Smooth muscle cell (in vitro differentiated cells): ENCODE measurements at regions not wholly inside any gene's neighbourhood (a gene's known extent, or its start where the extent isn't known, plus 50 kb on each side); places are given as distances from the start of the nearest gene placed in this dataset.

Experiments
- DNase-seq: peaks from one replicate; lab custom pipeline; 2025; ENCODE audit not compliant: unreplicated experiment; lab: John Stamatoyannopoulos, UW
- H2AFZ ChIP-seq: fragments of 200-600 bp; sonication (generic); 2 replicates; pipeline ENCODE4 v1.6.0; 2016; ENCODE audit warnings: antibody characterized with exemption, low read depth, mild to moderate bottlenecking
- H3F3A ChIP-seq: fragments of 200-600 bp; sonication (generic); 2 replicates; pipeline ENCODE4 v1.6.0; 2017; ENCODE audit warnings: antibody characterized with exemption, low read depth
- H3K27ac ChIP-seq: fragments of 200-600 bp; sonication (generic); 2 replicates; pipeline ENCODE4 v1.5.1; 2016; ENCODE audit warnings: low read depth, mild to moderate bottlenecking
- H3K27me3 ChIP-seq: fragments of 200-600 bp; sonication (generic); 2 replicates; pipeline ENCODE4 v1.6.1; 2016; ENCODE audit warnings: low read depth, mild to moderate bottlenecking
- H3K36me3 ChIP-seq: fragments of 200-600 bp; sonication (generic); 2 replicates; pipeline ENCODE4 v1.5.1; 2016; ENCODE audit warnings: low read depth
- H3K4me1 ChIP-seq: fragments of 200-600 bp; sonication (generic); 2 replicates; pipeline ENCODE4 v1.5.1; 2016; ENCODE audit warnings: low read depth
- H3K4me2 ChIP-seq: fragments of 200-600 bp; sonication (generic); 2 replicates; pipeline ENCODE4 v1.6.0; 2016; ENCODE audit warnings: mild to moderate bottlenecking
- H3K4me3 ChIP-seq: fragments of 200-600 bp; sonication (generic); 2 replicates; pipeline ENCODE4 v1.5.1; 2016; ENCODE audit warnings: mild to moderate bottlenecking
- H3K79me2 ChIP-seq: fragments of 200-600 bp; sonication (generic); 2 replicates; pipeline ENCODE4 v1.6.0; 2016; ENCODE audit warnings: low read depth, mild to moderate bottlenecking
- H3K9ac ChIP-seq: fragments of 200-600 bp; sonication (generic); 2 replicates; pipeline ENCODE4 v1.6.0; 2016; ENCODE audit warnings: low read depth
- H3K9me3 ChIP-seq: fragments of 200-600 bp; sonication (generic); replicated peaks from 2 replicates; pipeline ENCODE4 v1.5.1; 2016; ENCODE audit warnings: low read depth
- H4K20me1 ChIP-seq: fragments of 200-600 bp; sonication (generic); 2 replicates; pipeline ENCODE4 v1.6.0; 2016; ENCODE audit warnings: low read depth
- WGBS: methylation state at CpG from one replicate; pipeline ENCODE4 v1.1.7; 2016; ENCODE audit warnings: low lambda C conversion rate; 5-methylcytosine and 5-hydroxymethylcytosine counted together
- TF ChIP-seq, protein P1 (sequence below): fragments of 200-600 bp; sonication (generic); IDR thresholded peaks from 2 replicates; pipeline ENCODE4 v1.5.1; 2017; ENCODE audit warnings: borderline replicate concordance, mild to moderate bottlenecking, antibody characterized with exemption; ENCODE audit not compliant: insufficient read depth, poor library complexity, severe bottlenecking

DNA sequence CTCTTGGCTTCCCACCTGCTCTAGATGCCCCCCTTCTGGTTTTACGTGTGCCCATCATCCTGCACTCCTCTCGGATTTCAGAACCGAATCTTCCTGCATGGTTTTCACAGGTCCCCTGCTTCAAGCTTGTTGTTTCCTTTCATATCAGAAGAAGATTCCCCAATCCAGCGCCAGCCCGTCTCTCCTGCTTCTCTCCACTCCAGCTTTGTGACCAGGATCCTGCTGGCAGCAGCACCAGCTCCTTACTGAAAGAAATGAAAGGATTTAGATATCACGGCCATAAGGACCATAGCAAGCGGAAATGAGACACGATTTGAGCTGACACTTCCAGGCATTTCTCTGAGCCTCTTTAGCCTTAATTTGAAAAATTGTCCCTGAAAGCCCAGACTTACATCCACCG, 180.3 kb upstream of the UBE3A start:
- no peak for DNase-seq
- Histone ChIP-seq H3K4me1 (no peaks in the 10 kb centered on the region), H3K9ac (no peak overlapping the region), H3K4me3 (no peak overlapping the region), H3K36me3 (no peaks in the 10 kb centered on the region), H2AFZ (no peak overlapping the region), H3K79me2 (no peaks in the 10 kb centered on the region), H4K20me1 (no peaks in the 10 kb centered on the region), H3F3A (no peaks in the 10 kb centered on the region), H3K9me3 (no peaks in the 10 kb centered on the region), H3K27me3 (no peaks in the 10 kb centered on the region), H3K4me2 (no peak overlapping the region), H3K27ac (no peak overlapping the region)
- TF ChIP-seq, protein P1, sequence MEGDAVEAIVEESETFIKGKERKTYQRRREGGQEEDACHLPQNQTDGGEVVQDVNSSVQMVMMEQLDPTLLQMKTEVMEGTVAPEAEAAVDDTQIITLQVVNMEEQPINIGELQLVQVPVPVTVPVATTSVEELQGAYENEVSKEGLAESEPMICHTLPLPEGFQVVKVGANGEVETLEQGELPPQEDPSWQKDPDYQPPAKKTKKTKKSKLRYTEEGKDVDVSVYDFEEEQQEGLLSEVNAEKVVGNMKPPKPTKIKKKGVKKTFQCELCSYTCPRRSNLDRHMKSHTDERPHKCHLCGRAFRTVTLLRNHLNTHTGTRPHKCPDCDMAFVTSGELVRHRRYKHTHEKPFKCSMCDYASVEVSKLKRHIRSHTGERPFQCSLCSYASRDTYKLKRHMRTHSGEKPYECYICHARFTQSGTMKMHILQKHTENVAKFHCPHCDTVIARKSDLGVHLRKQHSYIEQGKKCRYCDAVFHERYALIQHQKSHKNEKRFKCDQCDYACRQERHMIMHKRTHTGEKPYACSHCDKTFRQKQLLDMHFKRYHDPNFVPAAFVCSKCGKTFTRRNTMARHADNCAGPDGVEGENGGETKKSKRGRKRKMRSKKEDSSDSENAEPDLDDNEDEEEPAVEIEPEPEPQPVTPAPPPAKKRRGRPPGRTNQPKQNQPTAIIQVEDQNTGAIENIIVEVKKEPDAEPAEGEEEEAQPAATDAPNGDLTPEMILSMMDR, result no peak
- WGBS, result 86% methylated on average over 9 of the region's 9 CpGs

DNA sequence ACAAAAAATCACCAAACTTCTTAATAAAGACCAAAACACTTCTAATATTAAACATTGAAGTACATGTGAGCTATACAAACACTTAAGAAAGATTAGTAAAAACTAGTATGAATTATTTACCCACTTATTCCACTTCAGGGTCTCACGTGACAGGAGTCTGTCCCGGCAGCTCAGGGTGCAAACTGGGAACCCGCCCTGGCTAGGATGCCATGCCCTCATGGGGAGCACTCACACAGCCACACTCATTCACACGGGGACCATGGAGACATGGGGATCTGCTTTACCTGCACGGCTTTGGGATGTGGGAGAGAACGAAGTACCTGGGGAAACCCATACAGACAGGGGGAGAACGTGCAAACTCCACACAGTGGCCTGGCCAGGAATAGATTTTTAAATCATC, 179.3 kb upstream of the UBE3A start:
- Histone ChIP-seq H4K20me1 (no peaks in the 10 kb centered on the region), H3K27me3 (no peaks in the 10 kb centered on the region), H3K4me1 (no peaks in the 10 kb centered on the region), H3K27ac (no peak overlapping the region), H3K79me2 (no peaks in the 10 kb centered on the region), H3K9ac (no peak overlapping the region), H3K4me2 (no peak overlapping the region), H3F3A (no peaks in the 10 kb centered on the region), H3K4me3 (no peak overlapping the region), H3K36me3 (no peaks in the 10 kb centered on the region), H2AFZ (no peak overlapping the region), H3K9me3 (no peaks in the 10 kb centered on the region)
- 92% methylated on average over 7 of the region's 7 CpGs for WGBS
- TF ChIP-seq, protein P1, result no peak
- no peak for DNase-seq

DNA sequence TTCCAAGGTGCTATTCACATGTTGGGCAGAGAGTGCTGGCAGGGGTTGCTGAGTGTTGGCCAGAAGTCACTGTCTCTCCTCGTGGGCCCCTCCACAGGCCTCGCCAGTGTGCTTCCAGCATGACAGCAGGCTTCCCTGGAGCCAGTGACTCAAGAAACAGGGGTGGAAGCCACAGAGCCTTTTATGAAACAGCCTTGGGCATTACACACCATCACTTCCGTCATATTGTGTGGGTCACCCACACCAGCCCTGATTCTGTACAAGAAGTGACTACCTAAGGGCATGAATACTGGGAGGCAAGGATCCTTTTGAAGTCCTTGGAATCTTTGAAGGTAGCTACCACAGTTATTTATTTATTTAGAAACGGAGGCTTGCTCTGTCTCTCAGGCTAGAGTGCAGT, 177.6 kb upstream of the UBE3A start:
- TF ChIP-seq, protein P1, result no peak
- WGBS, result 56% methylated on average over 4 of the region's 4 CpGs

DNA sequence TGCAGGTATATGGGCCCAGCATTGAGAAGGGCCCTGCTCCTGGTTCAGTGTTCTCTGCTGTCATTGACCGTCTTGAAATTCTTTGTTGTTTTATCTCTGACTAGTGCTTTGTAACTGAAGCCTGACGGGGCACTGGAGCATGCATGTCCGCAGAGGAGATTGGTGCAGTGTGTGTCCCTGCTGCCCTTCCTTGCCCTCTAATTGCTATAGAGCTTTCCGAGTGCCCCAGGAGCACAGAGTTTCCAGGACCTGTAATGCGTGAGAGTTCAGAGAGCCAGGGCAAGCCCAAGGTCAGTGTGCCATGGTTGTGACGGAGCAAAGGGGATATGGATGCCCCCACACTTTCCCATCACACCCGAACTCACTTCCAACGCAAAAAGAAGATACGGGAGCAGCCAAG, 174.3 kb upstream of the UBE3A start:
- Histone ChIP-seq H4K20me1 (no peaks in the 10 kb centered on the region), H3F3A (no peaks in the 10 kb centered on the region), H3K9me3 (no peaks in the 10 kb centered on the region), H3K4me3 (no peak overlapping the region), H3K79me2 (no peaks in the 10 kb centered on the region), H3K27me3 (no peaks in the 10 kb centered on the region), H3K4me1 (no peaks in the 10 kb centered on the region), H3K27ac (no peak overlapping the region), H3K9ac (no peak overlapping the region), H3K4me2 (no peak overlapping the region), H3K36me3 (no peaks in the 10 kb centered on the region), H2AFZ (no peak overlapping the region)
- TF ChIP-seq, protein P1, result no peak
- WGBS, result 96% methylated on average over 9 of the region's 9 CpGs
- DNase-seq, result no peak

More for the DNA sequence above, 177.6 kb upstream of the UBE3A start:
- Histone ChIP-seq H3K4me1 (no peaks in the 10 kb centered on the region), H3K9ac (no peak overlapping the region), H3K27ac (no peak overlapping the region), H3K36me3 (no peaks in the 10 kb centered on the region), H2AFZ (no peak overlapping the region), H3K27me3 (no peaks in the 10 kb centered on the region), H3K79me2 (no peaks in the 10 kb centered on the region), H4K20me1 (no peaks in the 10 kb centered on the region), H3F3A (no peaks in the 10 kb centered on the region), H3K4me3 (no peak overlapping the region), H3K4me2 (no peak overlapping the region), H3K9me3 (no peaks in the 10 kb centered on the region)
- DNase-seq, result no peak
